A549 (cell line): ENCODE measurements at regions not wholly inside any gene's neighbourhood (a gene's known extent, or its start where the extent isn't known, plus 50 kb on each side); places are given as distances from the start of the nearest gene placed in this dataset.

Experiments used
- ATAC-seq, 2 experiments: fragments of 200-7000 bp in 1 of 2; fragments of >200 bp in 1 of 2; cut with Nextera tagmentation in 1 of 2; cut with Tn5 transposase in 1 of 2; 3 replicates each; pipeline versions ENCODE4 v1.8.0 to v1.9.1; 2018 to 2020; ENCODE audit warnings: mild to moderate bottlenecking in 1 of 2, moderate library complexity in 1 of 2
- CTCF ChIA-PET: fragments of 300-600 bp; sonication (Branson Sonifier 250); formaldehyde crosslinking; extraction: SDS; loops from one replicate; lab custom pipeline; 2021; ENCODE audit warnings: antibody characterized with exemption, inconsistent platforms; lab: Yijun Ruan, JAX
- POLR2A ChIA-PET: fragments of 350-600 bp; formaldehyde crosslinking; extraction: SDS; loops from one replicate; lab custom pipeline; 2021; ENCODE audit warnings: antibody characterized with exemption, inconsistent platforms; lab: Yijun Ruan, JAX
- DNase-seq, 2 experiments: peaks; one replicate each; pipeline versions ENCODE4 v3.0.0 to v3.0.0-alpha.2; 2011 to 2016; ENCODE audit warnings: low read depth in 1 of 2, low spot score in 1 of 2
- FAIRE-seq: peaks from 2 replicates; lab custom pipeline; 2011; peaks lifted over from hg19 to GRCh38; lab: Jason Lieb, UNC
- H3K27ac ChIP-seq, 2 experiments: fragments of >200 bp; sonication (Bioruptor Twin); formaldehyde crosslinking; 3 replicates each; pipeline ENCODE4 v1.5.1; 2016 to 2017
- H3K4me1 ChIP-seq: fragments of >200 bp; sonication (Bioruptor Twin); formaldehyde crosslinking; 3 replicates; pipeline ENCODE4 v1.6.1; 2016
- H3K4me2 ChIP-seq: fragments of >200 bp; sonication (Bioruptor Twin); formaldehyde crosslinking; 3 replicates; pipeline ENCODE4 v1.6.1; 2016
- H3K4me3 ChIP-seq: fragments of >200 bp; sonication (Bioruptor Twin); formaldehyde crosslinking; 3 replicates; pipeline ENCODE4 v1.5.1; 2016
- H3K9me3 ChIP-seq: fragments of >200 bp; sonication (Bioruptor Twin); formaldehyde crosslinking; 3 replicates; pipeline ENCODE4 v1.6.1; 2016
- ATOH8 ChIP-seq: fragments of 250-450 bp; sonication (Bioruptor Pico); IDR thresholded peaks from 2 replicates; pipeline ENCODE4 v1.5.0; 2020; ENCODE audit warnings: low read depth, mild to moderate bottlenecking, moderate library complexity
- BHLHE40 ChIP-seq: IDR thresholded peaks from 2 replicates; pipeline ENCODE4 v1.6.1; 2012; ENCODE audit warnings: low read depth, low read length, inconsistent platforms
- CBX8 ChIP-seq: fragments of 200-600 bp; sonication (generic); IDR thresholded peaks from 2 replicates; pipeline ENCODE4 v1.6.1; 2016
- CEBPB ChIP-seq, 2 experiments: fragments of >200 bp in 1 of 2; sonication (Bioruptor Twin) in 1 of 2; formaldehyde crosslinking in 1 of 2; IDR thresholded peaks; 2 replicates each; pipeline ENCODE4 v1.6.1; 2012 to 2016
- CHD4 ChIP-seq: fragments of 200-600 bp; sonication (generic); IDR thresholded peaks from 2 replicates; pipeline ENCODE4 v1.6.1; 2016; ENCODE audit warnings: antibody characterized with exemption, mild to moderate bottlenecking, borderline replicate concordance
- E2F6 ChIP-seq: IDR thresholded peaks from 2 replicates; pipeline ENCODE4 v1.6.1; 2012; ENCODE audit warnings: low read depth, borderline replicate concordance
- EHF ChIP-seq: fragments of 250-450 bp; sonication (Bioruptor Pico); IDR thresholded peaks from 2 replicates; pipeline ENCODE4 v1.5.0; 2020; ENCODE audit warnings: mild to moderate bottlenecking
- ELK1 ChIP-seq: fragments of 150-350 bp; IDR thresholded peaks from 2 replicates; pipeline ENCODE4 v1.6.1; 2014; ENCODE audit warnings: low read depth, mild to moderate bottlenecking, low read length
- FOSB ChIP-seq: fragments of 250-450 bp; sonication (Bioruptor Pico); IDR thresholded peaks from 2 replicates; pipeline ENCODE4 v1.5.0; 2020; ENCODE audit warnings: mild to moderate bottlenecking, moderate library complexity
- FOSL2 ChIP-seq, 2 experiments: fragments of 450-650 bp in 1 of 2; fragments of >200 bp in 1 of 2; sonication (Bioruptor Twin) in 1 of 2; formaldehyde crosslinking; IDR thresholded peaks; 2 replicates each; pipeline versions ENCODE4 v1.5.0 to v1.6.1; 2016 to 2020; ENCODE audit warnings: mild to moderate bottlenecking in 1 of 2, moderate library complexity in 1 of 2
- HOXB5 ChIP-seq: fragments of 250-450 bp; sonication (Bioruptor Pico); IDR thresholded peaks from 2 replicates; pipeline ENCODE4 v1.5.0; 2020; ENCODE audit warnings: mild to moderate bottlenecking, moderate library complexity
- KDM5A ChIP-seq: fragments of 200-600 bp; sonication (generic); IDR thresholded peaks from 2 replicates; pipeline ENCODE4 v1.6.1; 2016; ENCODE audit warnings: antibody characterized with exemption, mild to moderate bottlenecking
- MAZ ChIP-seq: fragments of 150-350 bp; IDR thresholded peaks from 2 replicates; pipeline ENCODE4 v1.6.1; 2014; ENCODE audit warnings: antibody characterized with exemption, low read depth, low read length, borderline replicate concordance
- NFE2L2 ChIP-seq: fragments of 150-350 bp; conservative IDR thresholded peaks from 2 replicates; pipeline ENCODE4 v1.6.1; 2014; ENCODE audit warnings: low read length
- NR3C1 ChIP-seq: fragments of >200 bp; sonication (Bioruptor Twin); formaldehyde crosslinking; IDR thresholded peaks from 3 replicates; pipeline ENCODE4 v1.6.1; 2017
- PBX3 ChIP-seq: IDR thresholded peaks from 2 replicates; pipeline ENCODE4 v1.6.1; 2012
- RARB ChIP-seq: fragments of 250-450 bp; sonication (Bioruptor Pico); IDR thresholded peaks from 2 replicates; pipeline ENCODE4 v1.8.0; 2021; ENCODE audit warnings: mild to moderate bottlenecking, moderate library complexity
- RCOR1 ChIP-seq: fragments of 150-350 bp; IDR thresholded peaks from 2 replicates; pipeline ENCODE4 v1.6.1; 2014; ENCODE audit warnings: antibody characterized with exemption, low read length, low read depth
- REST ChIP-seq: fragments of 200-600 bp; sonication (generic); IDR thresholded peaks from 2 replicates; pipeline ENCODE4 v1.6.1; 2016; ENCODE audit warnings: antibody characterized with exemption, mild to moderate bottlenecking, moderate library complexity
- SREBF2 ChIP-seq: fragments of 450-650 bp; IDR thresholded peaks from 2 replicates; pipeline ENCODE4 v1.6.1; 2014; ENCODE audit warnings: mild to moderate bottlenecking, moderate library complexity
- TFCP2L1 ChIP-seq: fragments of 250-450 bp; sonication (Bioruptor Pico); IDR thresholded peaks from 2 replicates; pipeline ENCODE4 v1.5.0; 2021; ENCODE audit warnings: mild to moderate bottlenecking
- TP53 ChIP-seq: fragments of 250-450 bp; sonication (Bioruptor Pico); IDR thresholded peaks from 2 replicates; pipeline ENCODE4 v1.5.0; 2021; ENCODE audit warnings: mild to moderate bottlenecking, moderate library complexity
- USF2 ChIP-seq: fragments of 450-650 bp; IDR thresholded peaks from 2 replicates; pipeline ENCODE4 v1.6.1; 2014; ENCODE audit warnings: antibody characterized with exemption
- ZFP36 ChIP-seq: fragments of 450-650 bp; IDR thresholded peaks from 2 replicates; pipeline ENCODE4 v1.6.1; 2014; ENCODE audit warnings: borderline replicate concordance; ENCODE audit not compliant: partially characterized antibody
- WGBS: methylation state at CpG from one replicate; pipeline ENCODE4 v1.1.6; 2017; ENCODE audit errors: missing lambda C conversion rate; 5-methylcytosine and 5-hydroxymethylcytosine counted together

- ChIA-PET POLR2A (no interaction called here), CTCF (no interaction called here)
- Histone ChIP-seq H3K9me3 (no peaks in the 10 kb centered on the region), H3K4me1 (no peaks in the 10 kb centered on the region), H3K4me3 (no peak overlapping the region), H3K27ac (no peak overlapping the region), H3K4me2 (no peak overlapping the region)
- FAIRE-seq = no peak
- TF ChIP-seq RCOR1 = no peak
- TF ChIP-seq SREBF2 = no peak
- no peak for TF ChIP-seq CEBPB (IDR thresholded peaks at IDR 0.05)
- no peak for TF ChIP-seq NR3C1
- TF ChIP-seq ZFP36 = no peak
- no peak for TF ChIP-seq ATOH8 (CRISPR knock-in tag)
- no peak for DNase-seq
- no peak for ATAC-seq
Measured at GRCh38 chr18:44474591-44474990, 206.1 kb upstream of the SETBP1 start.

GRCh38 chr18:44482761-44483160 is 197.9 kb upstream of the SETBP1 start:
- Histone ChIP-seq H3K27ac (no peak overlapping the region), H3K4me3 (no peak overlapping the region), H3K9me3 (no peaks in the 10 kb centered on the region), H3K4me2 (no peak overlapping the region), H3K4me1 (no peaks in the 10 kb centered on the region)
- no peak for ATAC-seq
- ChIA-PET POLR2A (no interaction called here), CTCF (no interaction called here)
- no peak for TF ChIP-seq MAZ
- no peak for TF ChIP-seq TP53 (CRISPR knock-in tag)
- no peak for TF ChIP-seq USF2
- TF ChIP-seq EHF = no peak
- no peak for TF ChIP-seq FOSL2 (IDR thresholded peaks at IDR 0.05)
- TF ChIP-seq FOSL2 (CRISPR knock-in tag; IDR thresholded peaks at IDR 0.05) = no peak
- TF ChIP-seq RARB (CRISPR knock-in tag) = no peak
- TF ChIP-seq CBX8 = no peak
- TF ChIP-seq KDM5A = no peak
- no peak for TF ChIP-seq PBX3
- TF ChIP-seq HOXB5 (CRISPR knock-in tag) = no peak
- no peak for TF ChIP-seq ZFP36
- no peak for TF ChIP-seq E2F6
- TF ChIP-seq TFCP2L1 (CRISPR knock-in tag) = no peak
- TF ChIP-seq NFE2L2 = no peak
- no peak for TF ChIP-seq BHLHE40
- TF ChIP-seq FOSB (CRISPR knock-in tag) = no peak
- no peak for FAIRE-seq
- DNase-seq = no peak
- 28% methylated on average over 4 of the region's 4 CpGs for WGBS

- POLR2A ChIA-PET = no interaction called here
- no peak for FAIRE-seq
- WGBS = 46% methylated on average over 5 of the region's 5 CpGs
Measured at GRCh38 chr18:44495151-44495550, 185.5 kb upstream of the SETBP1 start.

More at GRCh38 chr18:44495151-44495550, 185.5 kb upstream of the SETBP1 start:
- no peaks in the 10 kb centered on the region for H3K4me1 ChIP-seq
- TF ChIP-seq CHD4 = no peak
- no peak for TF ChIP-seq REST
- no peak for TF ChIP-seq ELK1
- CTCF ChIA-PET = no interaction called here
- no peak overlapping the region for H3K4me2 ChIP-seq
- H3K27ac ChIP-seq = no peak overlapping the region
- ATAC-seq (no peak), DNase-seq (no peak)
- no peak overlapping the region for H3K4me3 ChIP-seq
- H3K9me3 ChIP-seq = no peaks in the 10 kb centered on the region
